ENCODE measurements at regions not wholly inside any gene's neighbourhood (a gene's known extent, or its start where the extent isn't known, plus 50 kb on each side); places are given as distances from the start of the nearest gene placed in this dataset.

GRCh38 chr1:60311838-60312237 is 238.3 kb upstream of the C1orf87 start:
- Mint-ChIP-seq H3K27ac (no peak overlapping the region), H3K4me3 (no peak overlapping the region), H3K27me3 (peaks cover 2% of the 10 kb centered on the region), H3K9me3 (peaks cover 5% of the 10 kb centered on the region), H3K4me1 (ENCODE audit: low read depth) (no peaks in the 10 kb centered on the region), H3K36me3 (ENCODE audit: low read depth) (no peaks in the 10 kb centered on the region)
- Histone ChIP-seq H3K27ac (ENCODE audit: low read depth in 1 of 2, low read length in 2 of 2) (no peak overlapping the region), H3K9me3 (ENCODE audit: control insufficient read depth in 1 of 2, insufficient read depth in 1 of 2, low read length in 2 of 2) (no peaks in the 10 kb centered on the region), H3K36me3 (ENCODE audit: insufficient read depth, low read length) (no peaks in the 10 kb centered on the region), H3K27me3 (ENCODE audit: control insufficient read depth in 1 of 2, insufficient read depth in 2 of 2, low read length in 2 of 2) (no peaks in the 10 kb centered on the region), H3K4me3 (ENCODE audit: low read length) (no peak overlapping the region), H3K4me1 (ENCODE audit: insufficient read depth, low read length) (no peaks in the 10 kb centered on the region)
- POLR2A ChIA-PET: no interaction called here
- TF ChIP-seq CTCF (IDR thresholded peaks at IDR 0.05): no peak
- CTCF ChIA-PET: no interaction called here
- no peak for DNase-seq
- intact Hi-C loops (cut with DNase I, micrococcal nuclease): no loop called here
- ATAC-seq (ENCODE audit: poor library complexity): no peak

GRCh38 chr1:60299581-60299980 is 226.0 kb upstream of the C1orf87 start:
- Histone ChIP-seq H3K4me1 (ENCODE audit: insufficient read depth, low read length) (no peaks in the 10 kb centered on the region), H3K36me3 (ENCODE audit: insufficient read depth, low read length) (no peaks in the 10 kb centered on the region), H3K27me3 (ENCODE audit: control insufficient read depth in 1 of 2, insufficient read depth in 2 of 2, low read length in 2 of 2) (no peaks in the 10 kb centered on the region), H3K4me3 (ENCODE audit: low read length) (no peak overlapping the region), H3K27ac (ENCODE audit: low read depth in 1 of 2, low read length in 2 of 2) (no peak overlapping the region), H3K9me3 (ENCODE audit: control insufficient read depth in 1 of 2, insufficient read depth in 1 of 2, low read length in 2 of 2) (no peaks in the 10 kb centered on the region)
- intact Hi-C loops (cut with DNase I, micrococcal nuclease): no loop called here
- no peak for TF ChIP-seq CTCF (IDR thresholded peaks at IDR 0.05)
- ChIA-PET POLR2A (no interaction called here), CTCF (no interaction called here)
- DNase-seq (no peak), ATAC-seq (ENCODE audit: poor library complexity) (no peak)
- H3K9me3 Mint-ChIP-seq: peaks cover 2% of the 10 kb centered on the region
- no peaks in the 10 kb centered on the region for H3K27me3 Mint-ChIP-seq
- no peak overlapping the region for H3K4me3 Mint-ChIP-seq
- no peaks in the 10 kb centered on the region for H3K36me3 Mint-ChIP-seq (ENCODE audit: low read depth)
- no peak overlapping the region for H3K27ac Mint-ChIP-seq
- no peaks in the 10 kb centered on the region for H3K4me1 Mint-ChIP-seq (ENCODE audit: low read depth)

- ChIA-PET CTCF (no interaction called here), POLR2A (no interaction called here)
- no peaks in the 10 kb centered on the region for H3K9me3 ChIP-seq (ENCODE audit: control insufficient read depth in 1 of 2, insufficient read depth in 1 of 2, low read length in 2 of 2)
- Mint-ChIP-seq H3K9me3 (peaks cover 1% of the 10 kb centered on the region), H3K36me3 (ENCODE audit: low read depth) (no peaks in the 10 kb centered on the region), H3K4me3 (no peak overlapping the region), H3K4me1 (ENCODE audit: low read depth) (no peaks in the 10 kb centered on the region), H3K27me3 (peaks cover 5% of the 10 kb centered on the region), H3K27ac (no peak overlapping the region)
- no peak overlapping the region for H3K4me3 ChIP-seq (ENCODE audit: low read length)
- DNase-seq (no peak), ATAC-seq (ENCODE audit: poor library complexity) (no peak)
- no peak overlapping the region for H3K27ac ChIP-seq (ENCODE audit: low read depth in 1 of 2, low read length in 2 of 2)
- intact Hi-C loops (cut with DNase I, micrococcal nuclease): no loop called here
- H3K27me3 ChIP-seq (ENCODE audit: control insufficient read depth in 1 of 2, insufficient read depth in 2 of 2, low read length in 2 of 2): no peaks in the 10 kb centered on the region
- H3K4me1 ChIP-seq (ENCODE audit: insufficient read depth, low read length): no peaks in the 10 kb centered on the region
- no peak for TF ChIP-seq CTCF (IDR thresholded peaks at IDR 0.05)
- H3K36me3 ChIP-seq (ENCODE audit: insufficient read depth, low read length): no peaks in the 10 kb centered on the region
Observed at GRCh38 chr1:60298290-60298689, 224.7 kb upstream of the C1orf87 start.

Data from CD4-positive, alpha-beta T cell (primary cell).